ENCODE measurements at regions not wholly inside any gene's neighbourhood (a gene's known extent, or its start where the extent isn't known, plus 50 kb on each side); places are given as distances from the start of the nearest gene placed in this dataset.

DNA sequence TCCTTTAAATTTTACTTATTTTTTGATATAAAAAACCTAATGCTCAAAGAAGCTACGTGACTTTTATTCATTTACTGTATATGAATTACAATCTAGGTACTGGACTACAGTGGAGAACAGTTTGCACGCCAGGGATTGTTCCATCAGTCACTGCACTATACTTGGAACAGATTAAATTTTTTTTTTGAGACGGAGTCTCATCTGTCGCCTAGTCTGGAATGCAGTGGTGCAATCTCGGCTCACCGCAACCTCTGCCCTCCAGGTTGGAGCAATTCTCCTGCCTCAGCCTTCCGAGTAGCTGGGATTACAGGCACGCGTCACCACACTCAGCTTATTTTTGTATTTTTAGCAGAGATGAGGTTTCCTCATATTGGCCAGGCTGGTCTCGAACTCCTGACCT, 330.0 kb upstream of the SLC14A2 start:
- no peak overlapping the region for H3K4me2 ChIP-seq
- H3K4me3 ChIP-seq (ENCODE audit: low read depth in 2 of 2, low read length in 1 of 2), result no peak overlapping the region

DNA sequence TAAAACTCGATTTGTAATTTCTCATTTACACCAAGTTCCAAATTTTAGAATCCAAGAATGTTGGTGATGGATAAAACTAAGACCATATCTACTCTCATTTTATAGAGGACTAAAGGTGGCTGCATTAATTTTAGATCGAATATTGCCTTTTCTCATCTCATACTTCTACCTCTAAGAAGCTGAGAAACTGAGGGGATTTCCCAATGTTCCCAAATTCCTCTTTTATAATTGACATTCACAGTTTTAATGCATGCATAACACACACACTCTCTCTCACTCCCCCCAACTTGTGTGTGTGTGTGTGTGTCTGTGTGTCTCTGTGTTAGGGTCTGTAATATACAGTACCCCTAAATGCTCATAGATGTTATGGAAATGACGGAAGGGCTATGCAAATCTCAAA, 328.8 kb upstream of the SLC14A2 start:
- DNase-seq, result no peak
- H3K9ac ChIP-seq, result no peak overlapping the region
- no peak for TF ChIP-seq FOXJ3 (CRISPR knock-in tag; IDR thresholded peaks at IDR 0.05)
- TF ChIP-seq, protein P1, sequence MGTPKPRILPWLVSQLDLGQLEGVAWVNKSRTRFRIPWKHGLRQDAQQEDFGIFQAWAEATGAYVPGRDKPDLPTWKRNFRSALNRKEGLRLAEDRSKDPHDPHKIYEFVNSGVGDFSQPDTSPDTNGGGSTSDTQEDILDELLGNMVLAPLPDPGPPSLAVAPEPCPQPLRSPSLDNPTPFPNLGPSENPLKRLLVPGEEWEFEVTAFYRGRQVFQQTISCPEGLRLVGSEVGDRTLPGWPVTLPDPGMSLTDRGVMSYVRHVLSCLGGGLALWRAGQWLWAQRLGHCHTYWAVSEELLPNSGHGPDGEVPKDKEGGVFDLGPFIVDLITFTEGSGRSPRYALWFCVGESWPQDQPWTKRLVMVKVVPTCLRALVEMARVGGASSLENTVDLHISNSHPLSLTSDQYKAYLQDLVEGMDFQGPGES (IDR thresholded peaks at IDR 0.05; ENCODE audit: low read depth, low read length), result no peak
- no peak for TF ChIP-seq NFIC (IDR thresholded peaks at IDR 0.05; ENCODE audit: borderline replicate concordance)
- TF ChIP-seq RAD21 (IDR thresholded peaks at IDR 0.05; ENCODE audit: low read length), result no peak
- no peak for TF ChIP-seq SMC3 (IDR thresholded peaks at IDR 0.05; ENCODE audit: low read depth, low read length)
- no peak for TF ChIP-seq MEF2A (IDR thresholded peaks at IDR 0.05; ENCODE audit: borderline replicate concordance, low read depth)
- no peak for TF ChIP-seq SIN3A (IDR thresholded peaks at IDR 0.05; ENCODE audit: borderline replicate concordance, low read depth, low read length)
- no peaks in the 10 kb centered on the region for H3K36me3 ChIP-seq (replicated peaks in 1 of 2; ENCODE audit: control insufficient read depth in 1 of 2, insufficient read depth in 2 of 2, low read length in 1 of 2)
- H3K4me2 ChIP-seq, result no peak overlapping the region
- POLR2A ChIA-PET, result no interaction called here
- H3K27ac ChIP-seq (ENCODE audit: low read depth in 2 of 2, low read length in 1 of 2), result no peak overlapping the region
- H3K9me3 ChIP-seq, result no peaks in the 10 kb centered on the region
- CTCF ChIA-PET, result interaction anchor here (0.6 to 4.4 kb wide), 5 partner anchors 8 to 73 kb away, joined by 3 to 21 read pairs (median 3); no protein-coding TSS in a partner anchor
- H3K4me1 ChIP-seq (ENCODE audit: control insufficient read depth in 1 of 2, insufficient read depth in 2 of 2, low read depth in 1 of 2, low read length in 1 of 2), result peaks cover 0 to 2% of the 10 kb centered on the region in 2 experiments; a peak in 1 of 4 replicates
- H2AFZ ChIP-seq (ENCODE audit: low read depth), result no peak overlapping the region
- no peaks in the 10 kb centered on the region for H4K20me1 ChIP-seq (ENCODE audit: insufficient read depth)
- no peak overlapping the region for H3K4me3 ChIP-seq (ENCODE audit: low read depth in 2 of 2, low read length in 1 of 2)
- H3K9me2 ChIP-seq, result no peaks in the 10 kb centered on the region
- no peaks in the 10 kb centered on the region for H3K79me2 ChIP-seq (ENCODE audit: insufficient read depth)
- no peaks in the 10 kb centered on the region for H3F3A ChIP-seq (replicated peaks; ENCODE audit: insufficient read depth)
- 50% methylated on average over 3 of the region's 3 CpGs for WGBS (ENCODE audit: low lambda C conversion rate)
- H3K27me3 ChIP-seq (ENCODE audit: insufficient read depth), result no peaks in the 10 kb centered on the region

More for the DNA sequence above, 330.0 kb upstream of the SLC14A2 start:
- 86% methylated on average over 10 of the region's 10 CpGs for WGBS (ENCODE audit: low lambda C conversion rate)
- Histone ChIP-seq H3K4me1 (ENCODE audit: control insufficient read depth in 1 of 2, insufficient read depth in 2 of 2, low read depth in 1 of 2, low read length in 1 of 2) (no peaks in the 10 kb centered on the region), H3K9me2 (no peaks in the 10 kb centered on the region), H3K27me3 (ENCODE audit: insufficient read depth) (no peaks in the 10 kb centered on the region), H3F3A (replicated peaks; ENCODE audit: insufficient read depth) (no peaks in the 10 kb centered on the region), H3K9ac (no peak overlapping the region), H2AFZ (ENCODE audit: low read depth) (no peak overlapping the region), H4K20me1 (ENCODE audit: insufficient read depth) (no peaks in the 10 kb centered on the region), H3K9me3 (no peaks in the 10 kb centered on the region), H3K79me2 (ENCODE audit: insufficient read depth) (no peaks in the 10 kb centered on the region), H3K27ac (ENCODE audit: low read depth in 2 of 2, low read length in 1 of 2) (no peak overlapping the region), H3K36me3 (replicated peaks in 1 of 2; ENCODE audit: control insufficient read depth in 1 of 2, insufficient read depth in 2 of 2, low read length in 1 of 2) (no peaks in the 10 kb centered on the region)
- POLR2A ChIA-PET, result interaction anchor here (0.6 kb wide), 1 partner anchor 302 kb away, joined by 3 read pairs; no protein-coding TSS in a partner anchor
- CTCF ChIA-PET, result interaction anchor here (1.4 to 4.4 kb wide), 4 partner anchors 10 to 99 kb away, joined by 3 to 21 read pairs (median 8); no protein-coding TSS in a partner anchor
- DNase-seq, result no peak
- no peak for TF ChIP-seq EP300 (IDR thresholded peaks at IDR 0.05; ENCODE audit: borderline replicate concordance in 1 of 2, low read depth in 1 of 2, low read length in 1 of 2)
- TF ChIP-seq NRF1 (IDR thresholded peaks at IDR 0.05; ENCODE audit: low read depth, low read length), result no peak
- TF ChIP-seq, protein P2, sequence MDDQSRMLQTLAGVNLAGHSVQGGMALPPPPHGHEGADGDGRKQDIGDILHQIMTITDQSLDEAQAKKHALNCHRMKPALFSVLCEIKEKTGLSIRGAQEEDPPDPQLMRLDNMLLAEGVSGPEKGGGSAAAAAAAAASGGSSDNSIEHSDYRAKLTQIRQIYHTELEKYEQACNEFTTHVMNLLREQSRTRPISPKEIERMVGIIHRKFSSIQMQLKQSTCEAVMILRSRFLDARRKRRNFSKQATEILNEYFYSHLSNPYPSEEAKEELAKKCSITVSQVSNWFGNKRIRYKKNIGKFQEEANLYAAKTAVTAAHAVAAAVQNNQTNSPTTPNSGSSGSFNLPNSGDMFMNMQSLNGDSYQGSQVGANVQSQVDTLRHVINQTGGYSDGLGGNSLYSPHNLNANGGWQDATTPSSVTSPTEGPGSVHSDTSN (IDR thresholded peaks at IDR 0.05), result no peak
- TF ChIP-seq TEAD4 (IDR thresholded peaks at IDR 0.05; ENCODE audit: borderline replicate concordance, insufficient read depth), result no peak
- no peak for TF ChIP-seq YY1 (IDR thresholded peaks at IDR 0.05; ENCODE audit: low read depth)
- TF ChIP-seq, protein P1 (IDR thresholded peaks at IDR 0.05; ENCODE audit: low read depth, low read length), result no peak
- no peak for TF ChIP-seq FOXJ3 (CRISPR knock-in tag; IDR thresholded peaks at IDR 0.05)
- TF ChIP-seq FOXM1 (IDR thresholded peaks at IDR 0.05; ENCODE audit: low read depth), result no peak
- no peak for TF ChIP-seq TAF1 (IDR thresholded peaks at IDR 0.05; ENCODE audit: borderline replicate concordance, low read depth, low read length)
- TF ChIP-seq CHD2 (IDR thresholded peaks at IDR 0.05; ENCODE audit: low read length, partially characterized antibody), result no peak
- TF ChIP-seq, protein P3, sequence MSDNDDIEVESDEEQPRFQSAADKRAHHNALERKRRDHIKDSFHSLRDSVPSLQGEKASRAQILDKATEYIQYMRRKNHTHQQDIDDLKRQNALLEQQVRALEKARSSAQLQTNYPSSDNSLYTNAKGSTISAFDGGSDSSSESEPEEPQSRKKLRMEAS (IDR thresholded peaks at IDR 0.05; ENCODE audit: low read depth), result no peak
- no peak for TF ChIP-seq GABPA (IDR thresholded peaks at IDR 0.05; ENCODE audit: low read depth)
- no peak for TF ChIP-seq JUND (IDR thresholded peaks at IDR 0.05)
- no peak for TF ChIP-seq NFIC (IDR thresholded peaks at IDR 0.05; ENCODE audit: borderline replicate concordance)
- no peak for TF ChIP-seq TCF12 (IDR thresholded peaks at IDR 0.05)

Data from SK-N-SH (cell line).